Heart right ventricle (tissue), 16 donors: ENCODE measurements at regions not wholly inside any gene's neighbourhood (a gene's known extent, or its start where the extent isn't known, plus 50 kb on each side); places are given as distances from the start of the nearest gene placed in this dataset.
"Not testable (repeated sequence)": the region's sequence is repeated elsewhere in the genome, so short reads cannot be mapped to it uniquely, and the experiment has no call there.

Experiments
- ATAC-seq, 8 donors: fragments of 200-7000 bp; cut with Tn5 transposase; one replicate each; pipeline ENCODE4 v1.9.1; 2020; ENCODE audit warnings: mild to moderate bottlenecking in 8 of 8, moderate library complexity in 8 of 8, moderate number of reproducible peaks in 1 of 8
- DNase-seq, 2 donors: peaks; one replicate each; pipeline ENCODE4 v3.0.0-alpha.2; 2020
- H3K27ac ChIP-seq, 10 donors: fragments of 200-600 bp; sonication (generic) in 2 of 10; one replicate each; pipeline versions ENCODE4 v1.5.0 to v1.8.0; 2020 to 2022; ENCODE audit warnings: mild to moderate bottlenecking in 3 of 10
- H3K27me3 ChIP-seq, 7 donors: fragments of 200-600 bp; one replicate each; pipeline ENCODE4 v1.8.0; 2021 to 2022; ENCODE audit warnings: mild to moderate bottlenecking in 2 of 7
- H3K36me3 ChIP-seq, 9 donors: fragments of 200-600 bp; sonication (generic) in 1 of 9; one replicate each; pipeline versions ENCODE4 v1.5.0 to v1.8.0; 2020 to 2022; ENCODE audit warnings: mild to moderate bottlenecking in 2 of 9
- H3K4me1 ChIP-seq, 9 donors: fragments of 200-600 bp; sonication (generic) in 1 of 9; one replicate each; pipeline versions ENCODE4 v1.5.0 to v1.8.0; 2020 to 2022; ENCODE audit warnings: mild to moderate bottlenecking in 4 of 9
- H3K4me3 ChIP-seq, 10 donors: fragments of 200-600 bp; sonication (generic) in 2 of 10; one replicate each; pipeline versions ENCODE4 v1.5.0 to v1.8.0; 2020 to 2022; ENCODE audit warnings: mild to moderate bottlenecking in 7 of 10, moderate library complexity in 2 of 10
- H3K9me3 ChIP-seq, 11 donors: fragments of 200-600 bp in 10 of 11; sonication (generic) in 2 of 11; one replicate each; pipeline versions ENCODE4 v1.5.0 to v1.8.0; 2013 to 2022; ENCODE audit warnings: mild to moderate bottlenecking in 2 of 11, control low read depth in 1 of 11, moderate library complexity in 1 of 11
- CTCF ChIP-seq, 9 donors: fragments of 200-600 bp; sonication (generic) in 2 of 9; IDR thresholded peaks; one replicate each; pipeline versions ENCODE4 v1.5.0 to v1.8.0; 2021 to 2022; ENCODE audit warnings: antibody characterized with exemption in 9 of 9, mild to moderate bottlenecking in 5 of 9, moderate library complexity in 1 of 9
- WGBS, 2 donors: extraction: QIAGEN DNeasy Blood & Tissue Kit; methylation state at CpG; one replicate each; pipeline ENCODE4 v1.1.7; 2013; ENCODE audit warnings: inconsistent platforms in 1 of 2; 5-methylcytosine and 5-hydroxymethylcytosine counted together
- intact Hi-C, 10 donors: fragments of 100-400 bp; cut with DNase I; formaldehyde crosslinking; loops; one replicate each; pipeline versions ENCODE4 v1.11.1 to v1.14.2; 2022
- donor health status: Arrhythmogenic right ventricular cardiomyopathy.
- donor health status: ischemic (EF 13 %, LVEDD 7.1; RV severe dilation, severe dysfunction).
- donor health status: healthy with polysubstance abuse.
- donor health status: DM: no; HTN: yes; CAD: no.
- donor health status: DM: no; HTN: no; CAD: no.
- donor health status: ischemic (EF 25% LVEDD 6.9; RV normal size, moderate dysfunction).
- donor health status: ischemic (EF 25% LVEDD 5.7; RV mildly dilated, moderate dysfunction).
- donor health status: healthy.
- donor health status: DM: yes; HTN: yes; CAD: no.
- donor health status: Ischemic cardiomyopathy.
- donor health status: ischemic (EF 35%, LVEDD 5.7; RV mildly dilated, moderate dysfunction).
- donor health status: nonischemic (EF 11% LVEDD 7.7; RV severe dilation, severe dysfunction).
- donor health status: DM: yes; HTN: yes; CAD: no.
- donor health status: PGD.
- donor health status: ischemic (EF 29% LVEDD 5.4; RV normal size, mild dysfunction).
- donor health status: nonischemic (EF 23%, LVEDD 6.1; RV moderate dilation, normal function).

- no peak overlapping the region for H3K27ac ChIP-seq
- no peak overlapping the region for H3K4me3 ChIP-seq
- ATAC-seq (no peak), DNase-seq (no peak)
- H3K4me1 ChIP-seq: no peaks in the 10 kb centered on the region
- WGBS, 2 donors: 88 to 94% methylated on average over 1 of the region's 1 CpG
- no peak for TF ChIP-seq CTCF (IDR thresholded peaks at IDR 0.05)
- H3K27me3 ChIP-seq: no peaks in the 10 kb centered on the region
- intact Hi-C loops: no loop called here
- H3K36me3 ChIP-seq: no peaks in the 10 kb centered on the region
- H3K9me3 ChIP-seq: peaks cover 0 to 6% (median 0%) of the 10 kb centered on the region in 11 donors
Measured at GRCh38 chr2:122800781-122801180, 1045.3 kb downstream of the TSN start.

- Histone ChIP-seq H3K27ac (no peak overlapping the region), H3K9me3 (peaks cover 0 to 8% (median 0%) of the 10 kb centered on the region in 11 donors), H3K36me3 (no peaks in the 10 kb centered on the region), H3K4me3 (no peak overlapping the region), H3K27me3 (no peaks in the 10 kb centered on the region), H3K4me1 (no peaks in the 10 kb centered on the region)
- 83 to 85% methylated on average over 4 of the region's 4 CpGs for WGBS, 2 donors
- intact Hi-C loops: no loop called here
- ATAC-seq (no peak), DNase-seq (no peak)
- TF ChIP-seq CTCF (IDR thresholded peaks at IDR 0.05): no peak
Measured at GRCh38 chr2:122804494-122804893, 1049.0 kb downstream of the TSN start.

GRCh38 chr2:122805346-122805745, 1049.9 kb downstream of the TSN start:
- Histone ChIP-seq H3K36me3 (no peaks in the 10 kb centered on the region), H3K9me3 (peaks cover 0 to 5% (median 0%) of the 10 kb centered on the region in 11 donors), H3K4me1 (no peaks in the 10 kb centered on the region), H3K27me3 (no peaks in the 10 kb centered on the region), H3K27ac (no peak overlapping the region), H3K4me3 (no peak overlapping the region)
- no peak for ATAC-seq
- intact Hi-C loops: no loop called here
- WGBS, 2 donors: 88 to 98% methylated on average over 3 of the region's 3 CpGs
- TF ChIP-seq CTCF (IDR thresholded peaks at IDR 0.05): no peak
- no peak for DNase-seq

GRCh38 chr2:122808286-122808969, 1053.0 kb downstream of the TSN start:
- WGBS, 2 donors: 86 to 93% methylated on average over 4 of the region's 4 CpGs
- no peak for DNase-seq

GRCh38 chr2:122812214-122812613, 1056.8 kb downstream of the TSN start:
- WGBS, 2 donors: 72 to 79% methylated on average over 4 of the region's 4 CpGs
- H3K27ac ChIP-seq, H3K4me1 ChIP-seq, H3K36me3 ChIP-seq, DNase-seq, intact Hi-C loops, H3K27me3 ChIP-seq, H3K9me3 ChIP-seq, H3K4me3 ChIP-seq, ATAC-seq: not testable (repeated sequence)

More at GRCh38 chr2:122808286-122808969, 1053.0 kb downstream of the TSN start:
- no peak for ATAC-seq
- intact Hi-C loops: no loop called here
- no peaks in the 10 kb centered on the region for H3K27me3 ChIP-seq
- no peaks in the 10 kb centered on the region for H3K4me1 ChIP-seq
- TF ChIP-seq CTCF (IDR thresholded peaks at IDR 0.05): no peak
- H3K4me3 ChIP-seq: no peak overlapping the region
- no peaks in the 10 kb centered on the region for H3K36me3 ChIP-seq
- peaks cover 0 to 7% (median 0%) of the 10 kb centered on the region in 11 donors for H3K9me3 ChIP-seq
- H3K27ac ChIP-seq: no peak overlapping the region
